Hepatocyte (in vitro differentiated cells): ENCODE measurements at regions not wholly inside any gene's neighbourhood (a gene's known extent, or its start where the extent isn't known, plus 50 kb on each side); places are given as distances from the start of the nearest gene placed in this dataset.

ENCODE experiments used
- EZH2 ChIP-seq: fragments of 200-600 bp; sonication (generic); IDR thresholded peaks from 2 replicates; pipeline ENCODE4 v1.6.1; 2016; ENCODE audit warnings: antibody characterized with exemption, mild to moderate bottlenecking, borderline replicate concordance
- TF ChIP-seq, protein P1 (sequence below): fragments of 200-600 bp; sonication (generic); IDR thresholded peaks from 2 replicates; pipeline ENCODE4 v1.5.1; 2016; ENCODE audit warnings: antibody characterized with exemption, mild to moderate bottlenecking; ENCODE audit not compliant: poor library complexity

DNA sequence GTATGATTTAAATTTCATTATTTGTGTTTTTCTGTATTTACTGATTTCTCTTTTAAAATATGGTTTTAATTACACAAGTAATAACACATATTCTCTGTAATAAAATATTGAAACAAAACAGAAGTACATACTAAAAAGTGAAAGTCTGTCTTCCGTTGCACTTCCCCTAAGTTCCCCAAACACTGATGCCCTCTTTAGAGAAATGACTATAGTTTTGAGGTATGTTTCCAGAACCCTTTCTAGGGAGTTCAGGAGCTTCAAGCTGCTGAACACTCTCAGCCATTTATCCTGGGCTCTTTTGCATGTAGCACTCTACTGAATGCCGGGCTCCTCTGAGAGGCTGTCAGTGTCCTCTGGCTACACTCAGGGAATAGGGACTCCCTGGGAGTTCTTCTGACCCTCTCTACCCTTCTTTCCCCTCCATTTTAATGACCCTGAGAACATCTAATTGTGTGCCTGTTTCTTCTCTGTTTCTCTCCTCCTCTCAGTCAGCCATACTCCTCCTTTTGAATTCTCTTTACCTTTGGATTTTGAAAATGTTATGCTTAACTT, 60.4 kb upstream of the KCNAB1 start:
- TF ChIP-seq EZH2: no peak
- TF ChIP-seq, protein P1, sequence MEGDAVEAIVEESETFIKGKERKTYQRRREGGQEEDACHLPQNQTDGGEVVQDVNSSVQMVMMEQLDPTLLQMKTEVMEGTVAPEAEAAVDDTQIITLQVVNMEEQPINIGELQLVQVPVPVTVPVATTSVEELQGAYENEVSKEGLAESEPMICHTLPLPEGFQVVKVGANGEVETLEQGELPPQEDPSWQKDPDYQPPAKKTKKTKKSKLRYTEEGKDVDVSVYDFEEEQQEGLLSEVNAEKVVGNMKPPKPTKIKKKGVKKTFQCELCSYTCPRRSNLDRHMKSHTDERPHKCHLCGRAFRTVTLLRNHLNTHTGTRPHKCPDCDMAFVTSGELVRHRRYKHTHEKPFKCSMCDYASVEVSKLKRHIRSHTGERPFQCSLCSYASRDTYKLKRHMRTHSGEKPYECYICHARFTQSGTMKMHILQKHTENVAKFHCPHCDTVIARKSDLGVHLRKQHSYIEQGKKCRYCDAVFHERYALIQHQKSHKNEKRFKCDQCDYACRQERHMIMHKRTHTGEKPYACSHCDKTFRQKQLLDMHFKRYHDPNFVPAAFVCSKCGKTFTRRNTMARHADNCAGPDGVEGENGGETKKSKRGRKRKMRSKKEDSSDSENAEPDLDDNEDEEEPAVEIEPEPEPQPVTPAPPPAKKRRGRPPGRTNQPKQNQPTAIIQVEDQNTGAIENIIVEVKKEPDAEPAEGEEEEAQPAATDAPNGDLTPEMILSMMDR: no peak
